COLO829 (cell line): ENCODE measurements at regions not wholly inside any gene's neighbourhood (a gene's known extent, or its start where the extent isn't known, plus 50 kb on each side); places are given as distances from the start of the nearest gene placed in this dataset.

Experiments used
- DNase-seq: peaks from one replicate; pipeline ENCODE4 v3.0.0; 2012; ENCODE audit warnings: low spot score

- no peak for DNase-seq
These were observed 296.6 kb upstream of the SLCO3A1 start for GRCh38 chr15:91556926-91557325.

GRCh38 chr15:91559066-91559465, 294.4 kb upstream of the SLCO3A1 start:
- DNase-seq: peak; percentile 83

- DNase-seq: peak; percentile 91
These were observed 292.0 kb upstream of the SLCO3A1 start for GRCh38 chr15:91561371-91562100.

GRCh38 chr15:91562698-91563097, 290.8 kb upstream of the SLCO3A1 start:
- no peak for DNase-seq

GRCh38 chr15:91564631-91565030, 288.9 kb upstream of the SLCO3A1 start:
- no peak for DNase-seq

- no peak for DNase-seq
These were observed 287.4 kb upstream of the SLCO3A1 start for GRCh38 chr15:91566141-91566540.

GRCh38 chr15:91568036-91568435, 285.5 kb upstream of the SLCO3A1 start:
- no peak for DNase-seq

GRCh38 chr15:91572110-91572509, 281.4 kb upstream of the SLCO3A1 start:
- no peak for DNase-seq

GRCh38 chr15:91576096-91576495, 277.4 kb upstream of the SLCO3A1 start:
- no peak for DNase-seq

GRCh38 chr15:91578511-91578910, 275.0 kb upstream of the SLCO3A1 start:
- no peak for DNase-seq

GRCh38 chr15:91584895-91585294, 268.6 kb upstream of the SLCO3A1 start:
- DNase-seq: no peak

- DNase-seq: no peak
These were observed 266.9 kb upstream of the SLCO3A1 start for GRCh38 chr15:91586560-91586959.

GRCh38 chr15:91589360-91589759, 264.1 kb upstream of the SLCO3A1 start:
- DNase-seq: no peak

GRCh38 chr15:91592567-91592966, 260.9 kb upstream of the SLCO3A1 start:
- DNase-seq: no peak

GRCh38 chr15:91593067-91593466, 260.4 kb upstream of the SLCO3A1 start:
- no peak for DNase-seq

- DNase-seq: no peak
These were observed 259.9 kb upstream of the SLCO3A1 start for GRCh38 chr15:91593653-91594052.

GRCh38 chr15:91599261-91599660, 254.2 kb upstream of the SLCO3A1 start:
- DNase-seq: no peak

- DNase-seq: no peak
These were observed 250.0 kb upstream of the SLCO3A1 start for GRCh38 chr15:91603384-91604080.

GRCh38 chr15:91604122-91604521, 249.4 kb upstream of the SLCO3A1 start:
- no peak for DNase-seq

GRCh38 chr15:91605576-91605975, 247.9 kb upstream of the SLCO3A1 start:
- peak; percentile 27 for DNase-seq

GRCh38 chr15:91609231-91609630, 244.3 kb upstream of the SLCO3A1 start:
- no peak for DNase-seq

GRCh38 chr15:91609966-91610365, 243.5 kb upstream of the SLCO3A1 start:
- no peak for DNase-seq

GRCh38 chr15:91611561-91612323, 241.8 kb upstream of the SLCO3A1 start:
- no peak for DNase-seq
